ENCODE measurements at regions not wholly inside any gene's neighbourhood (a gene's known extent, or its start where the extent isn't known, plus 50 kb on each side); places are given as distances from the start of the nearest gene placed in this dataset.

GRCh38 chr7:26051021-26051420, 101.0 kb upstream of the NFE2L3 start:
- H3K9ac ChIP-seq (ENCODE audit: low read depth, low read length) = no peak overlapping the region
- H3K9me3 ChIP-seq (ENCODE audit: control insufficient read depth, insufficient read depth, low read length) = no peaks in the 10 kb centered on the region
- H3K4me1 ChIP-seq (ENCODE audit: control insufficient read depth, insufficient read depth, low read length) = no peaks in the 10 kb centered on the region
- no peak overlapping the region for H3K4me3 ChIP-seq (ENCODE audit: low read depth, low read length)
- H3K36me3 ChIP-seq (ENCODE audit: control insufficient read depth, insufficient read depth, low read length) = no peaks in the 10 kb centered on the region
- H3K27me3 ChIP-seq (ENCODE audit: control insufficient read depth, insufficient read depth, low read length) = no peaks in the 10 kb centered on the region

DNA sequence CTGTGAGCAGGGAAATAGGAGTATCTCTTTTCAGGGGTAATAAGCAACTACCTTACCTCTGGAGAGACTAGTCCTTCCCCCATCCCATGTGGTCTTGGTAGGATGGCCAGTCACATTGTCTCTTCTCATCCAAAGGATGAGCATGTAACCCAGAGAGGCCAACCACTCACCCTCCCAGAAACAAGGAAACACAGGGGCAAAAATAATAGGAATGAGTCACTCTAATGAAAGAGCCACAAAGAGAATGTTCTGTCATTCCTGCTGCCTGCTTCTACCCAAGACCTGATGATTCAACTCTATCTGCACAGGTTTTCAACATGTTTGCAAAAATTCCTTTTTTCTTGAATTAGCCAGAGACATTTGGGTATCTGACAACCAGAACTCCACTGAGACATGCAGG, 99.3 kb upstream of the NFE2L3 start:
- H3K27me3 ChIP-seq (ENCODE audit: control insufficient read depth, insufficient read depth, low read length) = no peaks in the 10 kb centered on the region
- H3K9ac ChIP-seq (ENCODE audit: low read depth, low read length) = no peak overlapping the region
- no peaks in the 10 kb centered on the region for H3K36me3 ChIP-seq (ENCODE audit: control insufficient read depth, insufficient read depth, low read length)
- H3K9me3 ChIP-seq (ENCODE audit: control insufficient read depth, insufficient read depth, low read length) = no peaks in the 10 kb centered on the region
- no peaks in the 10 kb centered on the region for H3K4me1 ChIP-seq (ENCODE audit: control insufficient read depth, insufficient read depth, low read length)
- H3K4me3 ChIP-seq (ENCODE audit: low read depth, low read length) = no peak overlapping the region

- Histone ChIP-seq H3K4me1 (ENCODE audit: control insufficient read depth, insufficient read depth, low read length) (no peaks in the 10 kb centered on the region), H3K9me3 (ENCODE audit: control insufficient read depth, insufficient read depth, low read length) (no peaks in the 10 kb centered on the region), H3K27me3 (ENCODE audit: control insufficient read depth, insufficient read depth, low read length) (no peaks in the 10 kb centered on the region), H3K36me3 (ENCODE audit: control insufficient read depth, insufficient read depth, low read length) (no peaks in the 10 kb centered on the region), H3K9ac (ENCODE audit: low read depth, low read length) (no peak overlapping the region), H3K4me3 (ENCODE audit: low read depth, low read length) (no peak overlapping the region)
Observed at GRCh38 chr7:26054386-26054785, 97.6 kb upstream of the NFE2L3 start.

DNA sequence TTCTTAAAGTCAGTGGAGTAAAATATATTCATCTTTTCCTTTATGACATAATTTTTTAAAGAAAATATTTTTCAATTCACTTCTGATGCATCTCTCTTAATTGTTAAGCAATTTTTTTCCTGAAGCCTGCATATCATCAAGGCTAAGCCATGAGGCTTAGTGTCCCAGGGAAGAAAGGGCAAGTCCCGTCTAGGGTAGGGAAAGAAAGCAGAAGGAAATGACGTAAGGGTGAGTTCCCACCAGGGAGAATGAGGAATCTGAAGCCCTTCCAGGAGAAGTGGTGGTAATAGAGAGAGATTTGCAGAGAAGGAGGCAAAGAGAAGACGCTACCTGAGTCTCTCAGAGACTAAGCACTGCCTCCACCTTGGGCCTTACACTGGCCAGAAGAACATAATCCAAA, 96.8 kb upstream of the NFE2L3 start:
- Histone ChIP-seq H3K4me1 (ENCODE audit: control insufficient read depth, insufficient read depth, low read length) (no peaks in the 10 kb centered on the region), H3K4me3 (ENCODE audit: low read depth, low read length) (no peak overlapping the region), H3K9ac (ENCODE audit: low read depth, low read length) (no peak overlapping the region), H3K27me3 (ENCODE audit: control insufficient read depth, insufficient read depth, low read length) (no peaks in the 10 kb centered on the region), H3K36me3 (ENCODE audit: control insufficient read depth, insufficient read depth, low read length) (no peaks in the 10 kb centered on the region), H3K9me3 (ENCODE audit: control insufficient read depth, insufficient read depth, low read length) (no peaks in the 10 kb centered on the region)

- Histone ChIP-seq H3K9me3 (ENCODE audit: control insufficient read depth, insufficient read depth, low read length) (no peaks in the 10 kb centered on the region), H3K36me3 (ENCODE audit: control insufficient read depth, insufficient read depth, low read length) (no peaks in the 10 kb centered on the region), H3K4me3 (ENCODE audit: low read depth, low read length) (no peak overlapping the region), H3K27me3 (ENCODE audit: control insufficient read depth, insufficient read depth, low read length) (no peaks in the 10 kb centered on the region), H3K4me1 (ENCODE audit: control insufficient read depth, insufficient read depth, low read length) (peaks cover 3% of the 10 kb centered on the region), H3K9ac (ENCODE audit: low read depth, low read length) (no peak overlapping the region)
Observed at GRCh38 chr7:26060733-26061677, 91.0 kb upstream of the NFE2L3 start.

DNA sequence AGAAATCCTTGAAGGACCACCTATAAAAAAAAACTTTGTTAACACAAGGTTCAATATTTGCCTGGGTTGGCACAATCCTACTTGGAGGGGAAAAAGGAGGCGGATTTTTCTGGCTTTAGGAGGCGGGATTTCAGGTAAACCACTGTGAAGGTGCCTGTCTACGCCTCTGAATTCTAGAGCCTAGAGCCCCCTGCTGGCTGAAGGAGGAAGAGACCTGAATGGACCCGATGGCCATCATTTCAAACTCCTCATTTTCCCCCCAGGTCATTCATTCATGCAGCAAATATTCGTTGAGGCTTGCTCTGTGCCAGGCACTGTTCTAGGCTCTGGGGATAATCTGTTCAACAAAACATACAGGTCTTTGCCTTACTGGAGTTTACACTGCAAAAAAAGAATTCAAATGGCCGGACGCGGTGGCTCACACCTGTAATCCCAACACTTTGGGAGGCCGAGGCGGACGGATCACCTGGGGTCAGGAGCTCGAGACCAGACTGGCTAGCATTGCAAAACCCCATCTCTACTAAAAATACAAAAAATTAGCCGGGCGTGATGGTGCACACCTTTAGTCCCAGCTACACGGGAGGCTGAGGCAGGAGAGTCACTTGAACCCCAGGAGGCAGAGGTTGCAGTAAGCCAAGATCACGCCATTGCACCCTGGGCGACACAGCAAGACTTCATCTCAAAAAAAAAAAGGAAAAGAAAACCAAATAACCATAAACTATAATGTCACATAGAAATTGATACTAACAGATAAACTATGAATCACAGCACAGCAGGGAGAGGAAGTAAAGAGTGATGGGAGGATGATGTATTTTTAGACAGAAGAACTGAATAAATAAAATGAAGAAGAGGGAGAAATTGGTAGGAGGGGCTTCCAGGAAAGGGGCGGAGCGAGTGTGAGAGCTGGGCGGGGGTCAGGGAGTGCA, 90.1 kb upstream of the NFE2L3 start:
- Histone ChIP-seq H3K9ac (ENCODE audit: low read depth, low read length) (no peak overlapping the region), H3K9me3 (ENCODE audit: control insufficient read depth, insufficient read depth, low read length) (no peaks in the 10 kb centered on the region), H3K36me3 (ENCODE audit: control insufficient read depth, insufficient read depth, low read length) (no peaks in the 10 kb centered on the region), H3K27me3 (ENCODE audit: control insufficient read depth, insufficient read depth, low read length) (no peaks in the 10 kb centered on the region), H3K4me3 (ENCODE audit: low read depth, low read length) (no peak overlapping the region), H3K4me1 (ENCODE audit: control insufficient read depth, insufficient read depth, low read length) (peaks cover 3% of the 10 kb centered on the region)

GRCh38 chr7:26065652-26066051, 86.3 kb upstream of the NFE2L3 start:
- no peak overlapping the region for H3K9ac ChIP-seq (ENCODE audit: low read depth, low read length)
- H3K9me3 ChIP-seq (ENCODE audit: control insufficient read depth, insufficient read depth, low read length) = no peaks in the 10 kb centered on the region
- H3K27me3 ChIP-seq (ENCODE audit: control insufficient read depth, insufficient read depth, low read length) = no peaks in the 10 kb centered on the region
- peaks cover 3% of the 10 kb centered on the region for H3K4me1 ChIP-seq (ENCODE audit: control insufficient read depth, insufficient read depth, low read length)
- H3K36me3 ChIP-seq (ENCODE audit: control insufficient read depth, insufficient read depth, low read length) = no peaks in the 10 kb centered on the region
- H3K4me3 ChIP-seq (ENCODE audit: low read depth, low read length) = no peak overlapping the region

GRCh38 chr7:26066736-26067135, 85.3 kb upstream of the NFE2L3 start:
- Histone ChIP-seq H3K4me1 (ENCODE audit: control insufficient read depth, insufficient read depth, low read length) (no peaks in the 10 kb centered on the region), H3K27me3 (ENCODE audit: control insufficient read depth, insufficient read depth, low read length) (no peaks in the 10 kb centered on the region), H3K4me3 (ENCODE audit: low read depth, low read length) (no peak overlapping the region), H3K36me3 (ENCODE audit: control insufficient read depth, insufficient read depth, low read length) (no peaks in the 10 kb centered on the region), H3K9ac (ENCODE audit: low read depth, low read length) (no peak overlapping the region), H3K9me3 (ENCODE audit: control insufficient read depth, insufficient read depth, low read length) (no peaks in the 10 kb centered on the region)

DNA sequence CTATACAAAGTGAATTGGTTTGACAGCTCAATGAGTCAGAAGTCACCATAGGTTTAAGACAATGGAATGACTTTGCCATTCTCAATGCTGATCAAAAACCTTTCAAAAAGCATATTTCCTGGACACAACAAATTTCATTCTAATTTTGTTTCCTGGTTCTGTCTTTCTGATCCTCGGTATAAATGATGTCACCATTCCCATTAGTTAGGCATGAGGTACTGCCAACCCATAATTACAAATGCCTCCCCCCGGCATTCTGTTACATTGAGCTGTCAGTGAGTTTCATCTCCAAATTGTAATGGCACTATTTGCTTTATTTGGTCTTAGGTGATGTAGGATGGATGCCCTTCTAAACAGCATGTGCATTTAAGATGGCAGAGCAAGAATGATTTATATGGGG, 81.7 kb upstream of the NFE2L3 start:
- H3K9me3 ChIP-seq (ENCODE audit: control insufficient read depth, insufficient read depth, low read length) = no peaks in the 10 kb centered on the region
- no peak overlapping the region for H3K9ac ChIP-seq (ENCODE audit: low read depth, low read length)
- no peak overlapping the region for H3K4me3 ChIP-seq (ENCODE audit: low read depth, low read length)
- H3K36me3 ChIP-seq (ENCODE audit: control insufficient read depth, insufficient read depth, low read length) = no peaks in the 10 kb centered on the region
- H3K4me1 ChIP-seq (ENCODE audit: control insufficient read depth, insufficient read depth, low read length) = peaks cover 11% of the 10 kb centered on the region
- no peaks in the 10 kb centered on the region for H3K27me3 ChIP-seq (ENCODE audit: control insufficient read depth, insufficient read depth, low read length)

GRCh38 chr7:26071622-26072456, 80.2 kb upstream of the NFE2L3 start:
- H3K27me3 ChIP-seq (ENCODE audit: control insufficient read depth, insufficient read depth, low read length) = no peaks in the 10 kb centered on the region
- H3K36me3 ChIP-seq (ENCODE audit: control insufficient read depth, insufficient read depth, low read length) = no peaks in the 10 kb centered on the region
- no peak overlapping the region for H3K9ac ChIP-seq (ENCODE audit: low read depth, low read length)

GRCh38 chr7:26073041-26073440, 79.0 kb upstream of the NFE2L3 start:
- peaks cover 11% of the 10 kb centered on the region for H3K4me1 ChIP-seq (ENCODE audit: control insufficient read depth, insufficient read depth, low read length)
- H3K4me3 ChIP-seq (ENCODE audit: low read depth, low read length) = no peak overlapping the region
- no peaks in the 10 kb centered on the region for H3K27me3 ChIP-seq (ENCODE audit: control insufficient read depth, insufficient read depth, low read length)
- peak overlapping the region; percentile 18 for H3K9ac ChIP-seq (ENCODE audit: low read depth, low read length)
- no peaks in the 10 kb centered on the region for H3K9me3 ChIP-seq (ENCODE audit: control insufficient read depth, insufficient read depth, low read length)
- no peaks in the 10 kb centered on the region for H3K36me3 ChIP-seq (ENCODE audit: control insufficient read depth, insufficient read depth, low read length)

More at GRCh38 chr7:26071622-26072456, 80.2 kb upstream of the NFE2L3 start:
- Histone ChIP-seq H3K9me3 (ENCODE audit: control insufficient read depth, insufficient read depth, low read length) (no peaks in the 10 kb centered on the region), H3K4me3 (ENCODE audit: low read depth, low read length) (no peak overlapping the region), H3K4me1 (ENCODE audit: control insufficient read depth, insufficient read depth, low read length) (peaks cover 11% of the 10 kb centered on the region)

Data from iPS-15b (cell line).